Activated CD4-positive, alpha-beta T cell treated with anti-CD3 and anti-CD28 coated beads, Interleukin-2, amount 50 U/mL, for 48 hours (primary cell): ENCODE measurements at regions not wholly inside any gene's neighbourhood (a gene's known extent, or its start where the extent isn't known, plus 50 kb on each side); places are given as distances from the start of the nearest gene placed in this dataset.

ENCODE experiments used
- DNase-seq, 2 experiments: peaks; one replicate each; pipeline ENCODE4 v3.0.0-alpha.2; 2020

GRCh38 chr7:31284106-31284505, 56.4 kb downstream of the NEUROD6 start:
- DNase-seq: no peak

- no peak for DNase-seq
These were observed 68.7 kb downstream of the NEUROD6 start for GRCh38 chr7:31271641-31272405.

- no peak for DNase-seq
These were observed 73.0 kb downstream of the NEUROD6 start for GRCh38 chr7:31267486-31267885.

GRCh38 chr7:31263338-31263737, 77.2 kb downstream of the NEUROD6 start:
- no peak for DNase-seq

GRCh38 chr7:31261341-31261740, 79.2 kb downstream of the NEUROD6 start:
- no peak for DNase-seq

- no peak for DNase-seq
These were observed 79.7 kb downstream of the NEUROD6 start for GRCh38 chr7:31260851-31261250.

GRCh38 chr7:31258391-31258790, 82.1 kb downstream of the NEUROD6 start:
- no peak for DNase-seq

GRCh38 chr7:31256506-31256905, 84.0 kb downstream of the NEUROD6 start:
- no peak for DNase-seq

GRCh38 chr7:31254926-31255325, 85.6 kb downstream of the NEUROD6 start:
- no peak for DNase-seq

GRCh38 chr7:31253532-31253931, 87.0 kb downstream of the NEUROD6 start:
- no peak for DNase-seq

GRCh38 chr7:31251441-31251840, 89.1 kb downstream of the NEUROD6 start:
- DNase-seq: no peak

GRCh38 chr7:31249671-31250070, 90.9 kb downstream of the NEUROD6 start:
- no peak for DNase-seq

- DNase-seq: no peak
These were observed 103.7 kb downstream of the NEUROD6 start for GRCh38 chr7:31236868-31237267.

- DNase-seq: no peak
These were observed 105.5 kb downstream of the NEUROD6 start for GRCh38 chr7:31234836-31235605.

- no peak for DNase-seq
These were observed 111.6 kb downstream of the NEUROD6 start for GRCh38 chr7:31228957-31229356.

- DNase-seq: no peak
These were observed 125.8 kb downstream of the NEUROD6 start for GRCh38 chr7:31214751-31215150.

GRCh38 chr7:31211281-31211680, 129.2 kb downstream of the NEUROD6 start:
- no peak for DNase-seq

- DNase-seq: no peak
These were observed 136.5 kb downstream of the NEUROD6 start for GRCh38 chr7:31204071-31204470.

GRCh38 chr7:31203551-31203950, 137.0 kb downstream of the NEUROD6 start:
- no peak for DNase-seq

- no peak for DNase-seq
These were observed 137.7 kb downstream of the NEUROD6 start for GRCh38 chr7:31202801-31203200.

GRCh38 chr7:31192986-31193385, 140.9 kb downstream of the ADCYAP1R1 start:
- peak; percentile 4 to 8 for DNase-seq

- DNase-seq: no peak
These were observed 138.8 kb downstream of the ADCYAP1R1 start for GRCh38 chr7:31190906-31191305.

- no peak for DNase-seq
These were observed 134.1 kb downstream of the ADCYAP1R1 start for GRCh38 chr7:31186202-31186601.

- no peak for DNase-seq
These were observed 123.6 kb downstream of the ADCYAP1R1 start for GRCh38 chr7:31175672-31176071.
